ENCODE measurements at regions not wholly inside any gene's neighbourhood (a gene's known extent, or its start where the extent isn't known, plus 50 kb on each side); places are given as distances from the start of the nearest gene placed in this dataset.

GRCh38 chr2:3138621-3139020 lies 239.0 kb downstream of the EIPR1 start:
- TF ChIP-seq CTCF (IDR thresholded peaks at IDR 0.05; ENCODE audit: low read depth, low read length, missing control alignments): no peak
- no peak overlapping the region for H3K4me3 ChIP-seq (ENCODE audit: low read depth, low read length)
- no peak for DNase-seq (ENCODE audit: low read depth)
- in situ Hi-C loops (cut with HindIII; ENCODE audit: low sequenced_read_pairs): no loop called here

GRCh38 chr2:3137651-3138300 lies 239.8 kb downstream of the EIPR1 start:
- DNase-seq (ENCODE audit: low read depth): no peak
- in situ Hi-C loops (cut with HindIII; ENCODE audit: low sequenced_read_pairs): no loop called here
- H3K4me3 ChIP-seq (ENCODE audit: low read depth, low read length): no peak overlapping the region
- no peak for TF ChIP-seq CTCF (IDR thresholded peaks at IDR 0.05; ENCODE audit: low read depth, low read length, missing control alignments)

DNA sequence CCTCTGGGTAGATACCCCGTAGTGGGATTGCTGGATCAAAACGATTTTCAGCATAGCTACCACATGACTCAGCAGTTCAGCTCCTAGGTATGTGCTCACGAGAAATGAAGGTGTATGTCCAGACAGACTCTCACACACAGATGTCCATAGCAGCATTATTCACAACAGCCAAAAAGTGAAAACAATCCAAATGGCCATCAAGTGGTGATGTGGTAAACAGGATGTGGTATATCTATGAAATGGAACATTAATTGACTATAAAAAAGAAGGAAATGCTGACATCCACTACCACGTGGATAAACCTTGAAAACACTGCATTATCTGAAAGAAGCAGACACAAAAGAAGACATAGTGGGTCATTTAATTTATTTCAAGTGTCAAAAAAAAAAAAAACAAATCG lies 241.9 kb downstream of the EIPR1 start:
- in situ Hi-C loops (cut with HindIII; ENCODE audit: low sequenced_read_pairs): no loop called here
- TF ChIP-seq CTCF (IDR thresholded peaks at IDR 0.05; ENCODE audit: low read depth, low read length, missing control alignments): no peak
- no peak overlapping the region for H3K4me3 ChIP-seq (ENCODE audit: low read depth, low read length)
- DNase-seq (ENCODE audit: low read depth): no peak

GRCh38 chr2:3134026-3134571 lies 243.5 kb downstream of the EIPR1 start:
- DNase-seq (ENCODE audit: low read depth): no peak
- in situ Hi-C loops (cut with HindIII; ENCODE audit: low sequenced_read_pairs): no loop called here
- no peak overlapping the region for H3K4me3 ChIP-seq (ENCODE audit: low read depth, low read length)
- no peak for TF ChIP-seq CTCF (IDR thresholded peaks at IDR 0.05; ENCODE audit: low read depth, low read length, missing control alignments)

GRCh38 chr2:3132966-3133365 lies 244.7 kb downstream of the EIPR1 start:
- no peak for TF ChIP-seq CTCF (IDR thresholded peaks at IDR 0.05; ENCODE audit: low read depth, low read length, missing control alignments)
- H3K4me3 ChIP-seq (ENCODE audit: low read depth, low read length): no peak overlapping the region
- DNase-seq (ENCODE audit: low read depth): no peak
- in situ Hi-C loops (cut with HindIII; ENCODE audit: low sequenced_read_pairs): no loop called here

DNA sequence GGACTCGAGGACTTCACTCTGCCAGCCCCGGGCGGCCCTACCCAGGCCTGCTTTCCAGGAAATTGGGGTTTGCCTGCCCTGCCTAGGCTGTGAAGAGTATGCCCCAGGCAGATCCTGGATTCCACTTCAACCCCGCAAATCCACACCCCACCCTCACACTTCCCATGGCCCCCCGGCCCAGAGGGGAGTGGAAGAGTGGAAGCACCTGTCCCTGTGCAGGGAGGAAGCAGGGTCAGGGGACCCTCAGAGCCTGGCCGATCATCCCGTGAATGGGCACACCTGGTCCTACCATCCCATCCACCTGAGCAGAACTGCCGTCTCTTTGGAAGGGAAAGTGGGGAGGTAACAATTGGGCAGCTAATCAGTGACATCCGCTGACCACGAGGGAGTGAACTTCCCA lies 245.2 kb downstream of the EIPR1 start:
- no peak overlapping the region for H3K4me3 ChIP-seq (ENCODE audit: low read depth, low read length)
- TF ChIP-seq CTCF (IDR thresholded peaks at IDR 0.05; ENCODE audit: low read depth, low read length, missing control alignments): no peak
- in situ Hi-C loops (cut with HindIII; ENCODE audit: low sequenced_read_pairs): no loop called here
- DNase-seq (ENCODE audit: low read depth): no peak

All from astrocyte of the cerebellum (primary cell).